Dermis blood vessel endothelial cell (primary cell): ENCODE measurements at regions not wholly inside any gene's neighbourhood (a gene's known extent, or its start where the extent isn't known, plus 50 kb on each side); places are given as distances from the start of the nearest gene placed in this dataset.
"Not testable (repeated sequence)": the region's sequence is repeated elsewhere in the genome, so short reads cannot be mapped to it uniquely, and the experiment has no call there.

Experiments used
- DNase-seq: peaks from one replicate; pipeline ENCODE4 v3.0.0; 2010

DNA sequence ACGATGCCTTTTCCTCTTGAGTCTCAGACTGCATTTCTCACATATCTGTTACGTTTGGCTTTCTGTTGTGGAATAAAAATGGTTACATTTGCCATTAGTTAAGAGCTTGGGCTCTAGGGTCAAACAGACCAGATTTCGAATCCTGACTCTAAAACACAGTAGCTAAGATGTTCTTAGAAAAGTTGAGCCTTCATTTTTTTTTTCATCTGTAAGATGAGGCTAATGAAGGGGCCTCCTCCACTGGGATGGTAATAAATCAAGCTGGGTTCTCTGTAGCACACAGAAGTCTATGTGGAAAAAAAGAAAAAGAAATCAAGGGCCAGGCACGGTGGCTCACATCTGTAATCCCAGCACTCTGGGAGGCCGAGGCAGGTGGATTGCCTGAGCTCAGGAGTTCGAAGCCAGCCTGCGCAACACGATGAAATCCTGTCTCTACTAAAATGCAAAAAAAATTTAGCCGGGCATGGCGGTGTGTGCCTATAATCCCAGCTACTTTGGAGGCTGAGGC, 49.9 kb upstream of the CAPRIN1 start:
- no peak for DNase-seq

- DNase-seq: no peak
Observed at GRCh38 chr11:33999393-33999792, 52.1 kb upstream of the CAPRIN1 start.

DNA sequence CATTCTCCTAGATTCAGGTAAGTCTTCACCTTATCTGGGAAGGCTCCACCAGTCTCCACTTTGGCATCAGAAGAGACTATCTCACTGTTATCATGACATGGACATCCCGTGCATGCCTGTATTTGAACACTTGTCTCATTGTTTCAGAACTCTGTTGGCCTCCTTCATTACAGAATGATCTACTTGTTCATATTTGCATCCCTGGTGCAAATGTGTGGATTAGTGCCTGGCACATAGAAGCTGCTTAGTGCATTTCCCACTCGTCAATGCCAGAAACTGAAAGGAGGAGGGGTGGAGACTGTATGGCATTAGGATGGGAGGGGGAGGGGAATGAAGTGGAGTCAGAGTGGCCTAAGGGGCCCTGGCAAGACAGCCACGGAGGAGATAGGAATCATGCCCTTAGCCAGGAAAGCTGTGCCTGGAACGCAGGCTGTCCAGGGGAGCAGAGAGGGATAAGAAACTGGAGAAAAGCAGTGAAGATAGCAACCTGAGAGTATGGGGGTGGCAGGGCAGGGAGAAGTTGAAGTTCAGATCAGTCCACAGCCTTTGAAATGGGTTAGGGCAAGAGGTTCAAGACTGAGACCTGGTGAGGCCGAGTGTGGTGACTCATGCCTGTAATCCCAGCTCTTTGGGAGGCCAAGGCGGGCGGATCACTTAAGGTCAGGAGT, 53.8 kb upstream of the CAPRIN1 start:
- no peak for DNase-seq

- peak; percentile 87 for DNase-seq
Observed at GRCh38 chr11:33996498-33997454, 54.8 kb upstream of the CAPRIN1 start.

- no peak for DNase-seq
Observed at GRCh38 chr11:33994937-33995336, 56.6 kb upstream of the CAPRIN1 start.

DNA sequence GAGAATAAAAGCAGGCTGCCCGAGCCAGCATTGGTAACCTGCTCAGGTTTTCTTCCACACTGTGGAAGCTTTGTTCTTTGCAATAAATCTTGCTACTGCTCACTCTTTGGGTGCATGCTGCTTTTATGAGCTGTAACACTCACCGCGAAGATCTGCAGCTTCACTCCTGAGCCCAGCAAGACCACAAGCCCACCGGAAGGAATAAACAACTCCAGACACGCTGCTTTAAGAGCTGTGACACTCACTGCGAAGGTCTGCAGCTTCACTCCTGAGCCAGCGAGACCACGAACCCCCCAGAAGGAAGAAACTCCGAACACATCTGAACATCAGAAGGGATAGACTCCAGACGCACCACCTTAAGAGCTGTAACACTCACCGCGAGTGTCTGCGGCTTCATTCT, 60.4 kb upstream of the CAPRIN1 start:
- not testable (repeated sequence) for DNase-seq

GRCh38 chr11:33990131-33990530, 61.4 kb upstream of the CAPRIN1 start:
- not testable (repeated sequence) for DNase-seq

- DNase-seq: no peak
Observed at GRCh38 chr11:33989461-33989860, 62.1 kb upstream of the CAPRIN1 start.

GRCh38 chr11:33988586-33989370, 62.8 kb upstream of the CAPRIN1 start:
- DNase-seq: no peak

DNA sequence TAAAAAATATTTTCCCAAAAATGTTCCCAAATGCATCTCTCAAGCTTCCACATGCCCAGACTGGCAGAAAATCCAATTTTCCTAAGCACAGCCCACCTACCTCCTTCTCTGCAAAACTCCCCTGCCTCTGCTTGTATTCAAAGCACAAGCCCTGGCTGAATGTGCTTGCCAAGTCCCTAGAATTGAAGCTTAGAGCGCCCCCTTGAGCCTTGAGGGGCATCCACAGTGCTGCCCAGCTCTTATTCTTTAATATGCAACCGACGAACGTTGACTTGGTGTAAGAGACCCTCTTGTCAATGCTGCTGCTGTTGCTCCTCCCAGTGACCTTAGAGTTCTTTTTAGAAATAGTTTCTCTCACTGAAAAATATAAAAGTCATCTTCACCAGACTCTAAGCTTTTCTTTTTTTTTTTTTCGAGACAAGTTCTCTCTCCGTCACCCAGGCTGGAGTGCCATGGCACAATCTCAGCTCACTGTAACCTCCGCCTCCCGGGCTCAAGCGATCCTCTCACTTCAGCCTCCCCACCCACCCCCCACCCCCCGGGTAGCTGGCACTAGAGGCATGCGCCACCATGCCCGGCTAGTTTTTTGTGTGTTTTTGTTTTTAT, 63.5 kb upstream of the CAPRIN1 start:
- DNase-seq: peak; percentile 93

- no peak for DNase-seq
Observed at GRCh38 chr11:33987545-33987944, 64.0 kb upstream of the CAPRIN1 start.

GRCh38 chr11:33986597-33987501, 64.7 kb upstream of the CAPRIN1 start:
- DNase-seq: not testable (repeated sequence)

- DNase-seq: peak; percentile 20
Observed at GRCh38 chr11:33984682-33985389, 66.7 kb upstream of the CAPRIN1 start.

DNA sequence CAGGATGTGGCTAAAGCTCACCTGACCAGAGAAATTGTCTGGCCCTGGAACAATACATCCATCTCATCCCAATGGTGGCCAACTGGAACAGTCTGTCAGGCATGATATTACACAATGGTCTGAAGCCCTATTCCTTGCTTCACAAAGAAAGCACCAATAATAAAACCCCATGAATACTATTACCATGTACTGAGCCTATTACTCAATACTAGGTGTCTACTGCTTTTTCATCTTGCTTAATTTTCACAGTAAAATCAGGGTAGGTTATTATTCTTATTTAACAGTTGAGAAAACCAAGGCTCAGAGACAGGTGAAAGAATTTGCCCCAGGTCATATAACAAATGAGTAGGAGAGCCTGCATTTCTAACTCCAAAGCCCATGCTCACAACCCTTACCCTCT, 68.9 kb upstream of the CAPRIN1 start:
- DNase-seq: no peak

DNA sequence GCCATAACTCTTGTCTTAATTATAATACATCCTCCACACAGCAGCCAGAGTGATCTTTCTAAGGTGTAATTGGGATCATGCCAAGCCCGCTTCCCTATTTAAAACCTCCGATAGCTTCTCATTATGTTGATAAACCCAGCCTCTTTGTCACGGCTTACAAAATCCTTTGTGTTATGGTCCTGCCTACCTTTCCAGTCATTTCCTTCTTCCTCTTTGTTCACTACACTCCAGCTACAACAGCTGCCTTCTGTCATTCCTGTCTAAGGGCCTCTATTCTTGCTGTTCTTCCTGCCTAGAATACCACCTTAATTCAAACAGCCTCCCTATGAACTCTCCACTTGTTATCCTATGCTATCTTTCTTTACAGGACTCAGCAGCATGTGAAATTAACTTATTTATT, 70.6 kb upstream of the CAPRIN1 start:
- DNase-seq: peak; percentile 63

DNA sequence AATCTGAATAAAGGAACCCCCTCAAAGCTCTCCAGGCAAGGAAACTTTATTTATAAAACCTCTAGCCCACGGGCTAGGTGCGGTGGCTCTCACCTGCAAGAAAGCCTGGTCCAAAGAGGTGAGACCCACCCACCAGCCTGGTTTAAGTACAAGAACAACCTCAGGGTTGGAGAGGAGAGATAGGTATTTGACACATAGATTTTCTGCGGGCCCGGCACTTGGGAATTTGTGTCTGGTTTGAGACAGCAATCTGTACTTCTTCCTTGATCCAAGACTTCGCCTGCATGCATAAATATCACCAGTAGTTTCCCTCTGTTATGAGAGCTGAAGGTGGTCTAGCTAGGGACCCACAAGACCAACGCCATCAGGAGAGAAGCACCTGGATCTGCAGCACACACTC, 73.2 kb upstream of the CAPRIN1 start:
- DNase-seq: no peak

DNA sequence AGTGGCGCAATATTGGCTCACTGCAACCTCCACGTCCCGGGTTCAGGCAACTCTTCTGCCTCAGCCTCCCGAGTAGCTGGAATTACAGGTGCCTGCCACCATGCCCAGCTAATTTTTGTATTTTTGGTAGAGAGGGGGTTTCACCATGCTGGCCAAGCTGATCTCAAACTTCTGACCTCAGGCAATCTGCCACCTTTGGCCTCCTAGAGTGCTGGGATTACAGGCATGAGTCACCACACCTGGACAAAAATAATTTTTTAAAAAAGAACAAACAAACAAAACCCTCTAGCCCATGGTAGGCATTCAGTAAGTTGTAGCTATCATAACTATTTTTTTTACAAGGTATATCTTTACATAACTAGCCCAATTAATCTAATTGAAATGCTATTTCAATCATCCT, 73.9 kb upstream of the CAPRIN1 start:
- no peak for DNase-seq

GRCh38 chr11:33976495-33977199, 74.9 kb upstream of the CAPRIN1 start:
- DNase-seq: no peak

DNA sequence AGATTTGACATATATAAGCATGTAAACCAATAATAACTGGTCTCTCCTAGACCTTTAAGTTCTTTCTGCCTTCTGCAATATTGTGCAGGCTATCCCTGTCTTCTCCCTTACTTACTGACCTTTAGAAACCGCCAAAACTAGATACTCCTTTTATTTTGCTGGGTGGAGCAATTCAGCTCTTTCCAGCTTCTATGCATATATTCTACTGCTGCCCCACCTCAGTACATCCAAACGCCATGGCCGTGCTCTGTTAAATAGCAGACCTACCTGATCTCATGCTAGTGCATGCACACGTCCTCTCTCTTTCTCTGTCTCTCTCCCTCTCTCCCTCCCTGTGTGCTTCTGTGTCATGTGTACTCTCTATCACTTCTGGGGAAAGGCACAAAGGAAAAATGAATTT, 76.7 kb upstream of the CAPRIN1 start:
- no peak for DNase-seq

GRCh38 chr11:33971530-33971929, 79.7 kb upstream of the LMO2 start:
- not testable (repeated sequence) for DNase-seq
